ENCODE measurements at regions not wholly inside any gene's neighbourhood (a gene's known extent, or its start where the extent isn't known, plus 50 kb on each side); places are given as distances from the start of the nearest gene placed in this dataset.

DNA sequence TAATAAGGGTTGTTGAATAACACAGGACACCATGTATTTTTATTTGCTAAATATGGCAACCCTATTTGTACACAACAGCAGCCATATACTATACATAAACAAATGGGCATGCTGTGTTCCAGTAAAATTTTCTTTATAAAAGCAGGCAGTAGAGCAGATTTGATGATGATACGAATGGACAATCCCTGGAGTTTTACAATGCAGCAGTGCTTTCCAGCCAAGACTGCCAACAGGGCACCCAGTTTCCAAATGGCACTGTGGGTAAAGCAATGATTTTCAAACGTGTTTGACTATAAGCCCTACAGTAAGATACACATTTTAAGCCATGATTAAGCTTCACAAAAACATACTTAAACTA is 282.7 kb downstream of the NUAK1 start:
- H3K4me3 ChIP-seq (ENCODE audit: low read depth, low read length) = no peak overlapping the region
- in situ Hi-C loops (cut with HindIII; ENCODE audit: low sequenced_read_pairs) = no loop called here
- no peak for DNase-seq (ENCODE audit: low read depth, low spot score)
- TF ChIP-seq, protein P1, sequence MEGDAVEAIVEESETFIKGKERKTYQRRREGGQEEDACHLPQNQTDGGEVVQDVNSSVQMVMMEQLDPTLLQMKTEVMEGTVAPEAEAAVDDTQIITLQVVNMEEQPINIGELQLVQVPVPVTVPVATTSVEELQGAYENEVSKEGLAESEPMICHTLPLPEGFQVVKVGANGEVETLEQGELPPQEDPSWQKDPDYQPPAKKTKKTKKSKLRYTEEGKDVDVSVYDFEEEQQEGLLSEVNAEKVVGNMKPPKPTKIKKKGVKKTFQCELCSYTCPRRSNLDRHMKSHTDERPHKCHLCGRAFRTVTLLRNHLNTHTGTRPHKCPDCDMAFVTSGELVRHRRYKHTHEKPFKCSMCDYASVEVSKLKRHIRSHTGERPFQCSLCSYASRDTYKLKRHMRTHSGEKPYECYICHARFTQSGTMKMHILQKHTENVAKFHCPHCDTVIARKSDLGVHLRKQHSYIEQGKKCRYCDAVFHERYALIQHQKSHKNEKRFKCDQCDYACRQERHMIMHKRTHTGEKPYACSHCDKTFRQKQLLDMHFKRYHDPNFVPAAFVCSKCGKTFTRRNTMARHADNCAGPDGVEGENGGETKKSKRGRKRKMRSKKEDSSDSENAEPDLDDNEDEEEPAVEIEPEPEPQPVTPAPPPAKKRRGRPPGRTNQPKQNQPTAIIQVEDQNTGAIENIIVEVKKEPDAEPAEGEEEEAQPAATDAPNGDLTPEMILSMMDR (IDR thresholded peaks at IDR 0.05; ENCODE audit: low read depth, low read length) = no peak

DNA sequence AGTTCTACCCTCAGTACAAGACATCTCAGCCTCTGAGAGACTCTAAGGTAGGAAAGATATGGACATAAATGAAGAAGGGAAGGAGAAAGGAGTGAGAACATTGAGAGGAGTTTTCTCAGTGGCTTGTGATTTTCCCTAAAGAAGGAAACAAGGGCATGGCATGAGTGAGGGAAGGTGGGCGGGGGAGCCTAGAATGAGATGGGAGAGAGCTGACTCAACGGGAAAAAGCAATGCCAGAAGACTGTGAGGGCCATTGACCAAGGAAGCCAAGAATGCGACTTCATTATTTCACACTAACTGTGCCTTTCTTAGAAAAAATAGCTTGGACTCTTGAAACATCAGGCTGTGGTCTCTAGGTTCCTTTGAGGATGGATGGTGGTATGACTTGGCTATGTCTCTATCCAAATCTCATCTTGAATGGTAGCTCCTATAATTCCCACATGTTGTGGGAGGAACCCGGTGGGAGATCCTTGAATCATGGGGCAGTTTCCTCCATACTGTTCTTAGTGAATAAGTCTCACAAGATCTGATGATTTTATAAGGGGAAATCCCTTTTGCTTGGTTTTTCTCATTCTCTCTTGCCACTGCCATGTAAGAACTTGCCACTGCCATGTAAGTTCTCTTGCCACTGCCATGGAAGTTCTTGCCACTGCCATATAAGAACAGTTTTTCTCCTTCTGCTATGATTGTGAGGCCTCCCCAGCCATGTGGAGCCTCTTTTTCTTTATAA is 279.6 kb downstream of the NUAK1 start:
- TF ChIP-seq, protein P1 (IDR thresholded peaks at IDR 0.05; ENCODE audit: low read depth, low read length) = no peak
- H3K4me3 ChIP-seq (ENCODE audit: low read depth, low read length) = no peak overlapping the region
- in situ Hi-C loops (cut with HindIII; ENCODE audit: low sequenced_read_pairs) = no loop called here
- no peak for DNase-seq (ENCODE audit: low read depth, low spot score)

DNA sequence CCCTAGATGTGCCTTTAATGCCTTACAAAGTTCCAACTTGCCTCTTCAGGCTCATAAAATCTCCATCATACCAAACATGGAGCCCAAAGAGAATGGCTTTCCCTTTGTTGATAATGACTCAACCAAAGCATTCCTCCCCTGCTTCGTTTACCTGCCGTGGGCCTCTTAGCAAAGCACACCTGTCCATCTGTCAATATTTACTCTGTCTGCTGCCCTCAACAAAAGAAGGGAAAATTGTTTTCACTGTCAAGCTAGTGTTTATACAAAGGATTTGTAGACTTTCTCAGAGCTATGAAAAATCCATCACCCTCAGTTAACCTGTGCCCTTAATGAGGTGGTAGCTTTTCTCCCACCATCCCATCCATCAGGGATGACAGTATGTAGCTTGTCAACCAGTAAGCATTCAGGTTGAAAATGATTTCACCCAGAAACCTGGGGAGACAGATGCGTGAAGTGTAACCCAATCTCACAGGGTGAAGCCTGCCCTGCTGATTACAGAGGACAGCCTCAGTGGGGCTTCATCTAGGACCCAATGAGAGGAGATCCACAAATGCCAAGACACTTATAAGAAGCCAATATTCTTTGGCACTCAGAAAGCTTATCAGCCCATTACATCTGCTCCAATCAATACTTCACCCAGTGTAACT is 278.1 kb downstream of the NUAK1 start:
- DNase-seq (ENCODE audit: low read depth, low spot score) = no peak
- TF ChIP-seq, protein P1 (IDR thresholded peaks at IDR 0.05; ENCODE audit: low read depth, low read length) = no peak
- in situ Hi-C loops (cut with HindIII; ENCODE audit: low sequenced_read_pairs) = no loop called here
- H3K4me3 ChIP-seq (ENCODE audit: low read depth, low read length) = no peak overlapping the region

DNA sequence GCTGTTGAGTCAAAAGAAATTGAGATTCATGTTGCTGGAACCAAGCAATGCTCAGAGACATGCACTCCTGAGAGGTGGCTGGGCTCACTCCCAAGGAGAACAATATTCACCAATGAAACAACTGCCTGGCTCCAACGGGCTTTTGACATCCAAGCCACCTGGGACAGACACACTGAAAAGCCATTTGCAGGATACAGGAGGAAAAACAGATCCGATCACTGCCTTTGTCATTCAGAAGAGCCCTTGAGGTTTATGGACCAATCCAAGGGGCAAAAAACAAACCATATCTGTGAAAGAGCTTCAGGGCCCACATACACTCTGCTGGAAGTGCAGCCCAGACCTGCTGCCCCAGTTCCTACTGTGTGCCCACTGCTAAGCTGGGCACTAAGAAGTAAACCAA is 277.5 kb downstream of the NUAK1 start:
- in situ Hi-C loops (cut with HindIII; ENCODE audit: low sequenced_read_pairs) = no loop called here
- no peak overlapping the region for H3K4me3 ChIP-seq (ENCODE audit: low read depth, low read length)
- TF ChIP-seq, protein P1 (IDR thresholded peaks at IDR 0.05; ENCODE audit: low read depth, low read length) = no peak
- DNase-seq (ENCODE audit: low read depth, low spot score) = no peak

DNA sequence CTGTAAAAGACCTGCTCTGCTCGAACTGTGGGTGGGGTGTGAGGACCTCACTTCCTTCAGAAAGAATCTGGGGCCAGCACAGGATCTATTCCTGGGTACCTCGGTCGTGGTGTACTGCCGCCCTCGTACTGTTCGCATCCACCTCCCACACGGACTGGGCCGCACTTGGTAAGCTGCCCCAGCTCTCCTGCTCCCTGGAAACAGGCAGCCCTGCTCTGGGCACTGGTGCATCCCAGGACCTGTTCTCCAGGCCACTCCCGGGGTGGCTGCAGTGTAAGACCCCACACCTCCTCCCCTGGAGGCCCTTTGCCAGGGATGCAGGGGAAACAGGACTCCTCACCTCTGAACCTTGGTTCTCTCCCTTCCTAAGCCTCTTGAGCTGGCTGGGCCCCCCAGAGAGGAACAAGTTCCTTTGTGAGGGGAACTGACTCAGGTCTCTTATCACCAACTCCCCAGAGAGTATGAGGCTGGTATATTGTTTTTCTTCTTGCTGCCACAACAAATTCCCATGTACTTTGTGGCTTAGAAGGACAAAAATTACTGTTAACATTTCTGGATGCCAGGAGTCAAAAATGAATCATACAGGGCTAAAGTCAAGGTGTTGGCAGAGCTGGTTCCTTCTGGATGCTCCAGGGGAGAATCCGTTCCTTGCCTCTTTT is 276.5 kb downstream of the NUAK1 start:
- no peak for DNase-seq (ENCODE audit: low read depth, low spot score)
- in situ Hi-C loops (cut with HindIII; ENCODE audit: low sequenced_read_pairs) = no loop called here
- TF ChIP-seq, protein P1 (IDR thresholded peaks at IDR 0.05; ENCODE audit: low read depth, low read length) = no peak
- no peak overlapping the region for H3K4me3 ChIP-seq (ENCODE audit: low read depth, low read length)

DNA sequence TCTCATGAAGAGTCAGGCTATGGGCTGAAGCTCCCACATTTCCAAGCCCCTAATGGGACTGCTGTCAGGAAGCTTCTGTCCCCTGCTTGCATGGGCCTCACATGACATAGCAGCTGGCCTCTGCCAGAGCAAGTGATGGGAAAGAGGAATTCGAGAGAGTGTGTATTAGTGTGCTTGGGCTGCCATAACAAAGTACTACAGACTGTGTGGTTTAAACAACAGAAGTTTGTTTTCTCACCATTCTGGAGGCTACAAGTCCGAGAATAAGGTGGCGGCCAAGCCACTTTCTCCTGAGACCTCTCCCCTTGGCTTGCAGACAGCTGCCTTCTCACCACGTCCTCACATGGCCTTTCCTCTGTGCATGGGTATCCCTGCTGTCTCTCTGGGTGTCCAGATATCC is 274.4 kb downstream of the NUAK1 start:
- TF ChIP-seq, protein P1 (IDR thresholded peaks at IDR 0.05; ENCODE audit: low read depth, low read length) = no peak
- in situ Hi-C loops (cut with HindIII; ENCODE audit: low sequenced_read_pairs) = no loop called here
- DNase-seq (ENCODE audit: low read depth, low spot score) = no peak
- no peak overlapping the region for H3K4me3 ChIP-seq (ENCODE audit: low read depth, low read length)

Data from astrocyte of the spinal cord (primary cell).